GM19025 (cell line): ENCODE measurements at regions not wholly inside any gene's neighbourhood (a gene's known extent, or its start where the extent isn't known, plus 50 kb on each side); places are given as distances from the start of the nearest gene placed in this dataset.

ENCODE experiments used
- ATAC-seq: cut with Tn5 transposase; IDR thresholded peaks from one replicate; pipeline ENCODE4 v1.9.1; 2021; ENCODE audit warnings: mild to moderate bottlenecking, low read depth, moderate library complexity; ENCODE audit not compliant: unreplicated experiment

GRCh38 chr9:116045083-116045482 is 108.5 kb upstream of the PAPPA start:
- no peak for ATAC-seq

GRCh38 chr9:116048081-116048480 is 105.5 kb upstream of the PAPPA start:
- no peak for ATAC-seq

- no peak for ATAC-seq
These were observed 104.1 kb upstream of the PAPPA start for GRCh38 chr9:116049456-116049855.

GRCh38 chr9:116051528-116051927 is 102.1 kb upstream of the PAPPA start:
- ATAC-seq, result no peak

- no peak for ATAC-seq
These were observed 98.1 kb upstream of the PAPPA start for GRCh38 chr9:116055536-116055935.

GRCh38 chr9:116057371-116057770 is 96.2 kb upstream of the PAPPA start:
- ATAC-seq, result no peak

GRCh38 chr9:116058421-116058820 is 95.2 kb upstream of the PAPPA start:
- no peak for ATAC-seq

- ATAC-seq, result no peak
These were observed 94.1 kb upstream of the PAPPA start for GRCh38 chr9:116059466-116059865.

GRCh38 chr9:116060631-116061030 is 93.0 kb upstream of the PAPPA start:
- no peak for ATAC-seq

GRCh38 chr9:116061546-116062205 is 91.9 kb upstream of the PAPPA start:
- no peak for ATAC-seq

GRCh38 chr9:116062206-116062550 is 91.4 kb upstream of the PAPPA start:
- ATAC-seq, result no peak

GRCh38 chr9:116064970-116065369 is 88.6 kb upstream of the PAPPA start:
- no peak for ATAC-seq

GRCh38 chr9:116066221-116066620 is 87.4 kb upstream of the PAPPA start:
- no peak for ATAC-seq

- ATAC-seq, result no peak
These were observed 86.0 kb upstream of the PAPPA start for GRCh38 chr9:116067566-116067965.

- ATAC-seq, result no peak
These were observed 83.2 kb upstream of the PAPPA start for GRCh38 chr9:116070256-116070914.

- no peak for ATAC-seq
These were observed 81.5 kb upstream of the PAPPA start for GRCh38 chr9:116072046-116072445.

- ATAC-seq, result no peak
These were observed 79.8 kb upstream of the PAPPA start for GRCh38 chr9:116073826-116074225.

GRCh38 chr9:116074658-116075057 is 78.9 kb upstream of the PAPPA start:
- ATAC-seq, result no peak

GRCh38 chr9:116075191-116075590 is 78.4 kb upstream of the PAPPA start:
- no peak for ATAC-seq

- ATAC-seq, result no peak
These were observed 75.0 kb upstream of the PAPPA start for GRCh38 chr9:116078640-116079039.

GRCh38 chr9:116080561-116080960 is 73.0 kb upstream of the PAPPA start:
- no peak for ATAC-seq

- ATAC-seq, result no peak
These were observed 72.0 kb upstream of the PAPPA start for GRCh38 chr9:116081435-116082115.
